HCT116 (cell line): ENCODE measurements at regions not wholly inside any gene's neighbourhood (a gene's known extent, or its start where the extent isn't known, plus 50 kb on each side); places are given as distances from the start of the nearest gene placed in this dataset.

Experiments used
- ATAC-seq: fragments of 200-7000 bp; cut with Tn5 transposase; 2 replicates; pipeline ENCODE4 v1.9.1; 2020; ENCODE audit warnings: mild to moderate bottlenecking, moderate library complexity
- BruUV-seq: library from RNA; stranded (reverse); fragments of 400-500 nt; replicated peaks from 2 replicates; lab custom pipeline; 2021; lab: Mats Ljungman, UMichigan
- CTCF ChIA-PET: fragments of 300-600 bp; sonication (Branson Sonifier 250); formaldehyde crosslinking; loops from one replicate; lab custom pipeline; 2021; ENCODE audit warnings: antibody characterized with exemption; lab: Charles Lee
- POLR2A ChIA-PET: fragments of 300-600, 350-600 bp; sonication (Branson Sonifier 250); formaldehyde crosslinking; loops from one replicate; lab custom pipeline; 2021; ENCODE audit warnings: antibody characterized with exemption; lab: Charles Lee
- RAD21 ChIA-PET, 2 experiments: fragments of 300-600 bp; sonication (Branson Sonifier 250); formaldehyde crosslinking; loops; one replicate each; lab custom pipeline; 2023; ENCODE audit warnings: low total read pairs in 2 of 2; ENCODE audit not compliant: uncharacterized antibody in 2 of 2, unreplicated experiment in 2 of 2, low non-redundant PET in 1 of 2; lab: Charles Lee
- DNase-seq: peaks from one replicate; pipeline ENCODE4 v3.0.0-alpha.2; 2010; ENCODE audit warnings: low read depth, low spot score
- H2AFZ ChIP-seq: fragments of 200-600 bp; shearing (Covaris generic), sonication (generic); 2 replicates; pipeline ENCODE4 v1.6.1; 2017; ENCODE audit warnings: low read depth, mixed run types, mixed read lengths, antibody characterized with exemption, low read length; ENCODE audit not compliant: poor library complexity, severe bottlenecking
- H3K27ac ChIP-seq: 2 replicates; pipeline ENCODE4 v1.5.1; 2012; ENCODE audit warnings: low read depth, low read length
- H3K27me3 ChIP-seq: fragments of 200-600 bp; sonication (generic); 2 replicates; pipeline ENCODE4 v1.6.1; 2016; ENCODE audit warnings: mixed run types, low read length, mixed read lengths; ENCODE audit not compliant: insufficient read depth
- H3K36me3 ChIP-seq, 2 experiments: fragments of 200-500 bp in 1 of 2; fragments of 200-600 bp in 1 of 2; sonication (Bioruptor generic) in 1 of 2; sonication (generic) in 1 of 2; 2 replicates each; pipeline versions ENCODE4 v1.5.1 to v1.6.1; 2014 to 2016; ENCODE audit warnings: low read length in 2 of 2, inconsistent platforms in 1 of 2, mixed read lengths in 1 of 2, mixed run types in 1 of 2; ENCODE audit not compliant: insufficient read depth in 2 of 2, control insufficient read depth in 1 of 2
- H3K4me1 ChIP-seq, 2 experiments: fragments of 200-600 bp in 1 of 2; sonication (generic) in 1 of 2; 2 replicates each; pipeline versions ENCODE4 v1.5.1 to v1.6.1; 2012 to 2017; ENCODE audit warnings: low read length in 2 of 2, inconsistent platforms in 1 of 2, mild to moderate bottlenecking in 1 of 2, mixed read lengths in 1 of 2, mixed run types in 1 of 2, moderate library complexity in 1 of 2; ENCODE audit not compliant: insufficient read depth in 2 of 2, control insufficient read depth in 1 of 2
- H3K4me2 ChIP-seq: fragments of 200-600 bp; sonication (generic); 2 replicates; pipeline ENCODE4 v1.6.1; 2017; ENCODE audit warnings: mixed run types, low read length, mixed read lengths
- H3K4me3 ChIP-seq, 2 experiments: fragments of 200-600 bp in 1 of 2; sonication (generic) in 1 of 2; replicated peaks in 1 of 2; 2 replicates each; pipeline ENCODE4 v1.5.1; 2011 to 2016; ENCODE audit warnings: low read length in 2 of 2, control low read depth in 1 of 2, low read depth in 1 of 2, mild to moderate bottlenecking in 1 of 2, mixed read lengths in 1 of 2, mixed run types in 1 of 2
- H3K79me2 ChIP-seq: fragments of 200-600 bp; sonication (generic); 2 replicates; pipeline ENCODE4 v1.6.1; 2017; ENCODE audit warnings: mild to moderate bottlenecking, mixed run types, low read length, moderate library complexity, mixed read lengths; ENCODE audit not compliant: insufficient read depth
- H3K9ac ChIP-seq: fragments of 200-600 bp; sonication (generic); 2 replicates; pipeline ENCODE4 v1.6.1; 2016; ENCODE audit warnings: low read length, mixed read lengths
- H3K9me2 ChIP-seq: fragments of 200-600 bp; sonication (generic), shearing (Covaris generic); 2 replicates; pipeline ENCODE4 v1.6.1; 2017; ENCODE audit warnings: mixed run types, mild to moderate bottlenecking, moderate library complexity; ENCODE audit not compliant: insufficient read depth
- H3K9me3 ChIP-seq, 2 experiments: fragments of 200-500 bp in 1 of 2; fragments of 200-600 bp in 1 of 2; sonication (Bioruptor generic) in 1 of 2; sonication (generic) in 1 of 2; 2 replicates each; pipeline ENCODE4 v1.6.1; 2014 to 2017; ENCODE audit warnings: low read length in 2 of 2, mixed read lengths in 2 of 2, inconsistent platforms in 1 of 2, low read depth in 1 of 2, mild to moderate bottlenecking in 1 of 2, mixed run types in 1 of 2, moderate library complexity in 1 of 2; ENCODE audit not compliant: control insufficient read depth in 1 of 2, insufficient read depth in 1 of 2
- H4K20me1 ChIP-seq: fragments of 200-600 bp; sonication (generic), shearing (Covaris generic); 2 replicates; pipeline ENCODE4 v1.6.1; 2017; ENCODE audit warnings: mixed run types, mild to moderate bottlenecking, moderate library complexity; ENCODE audit not compliant: insufficient read depth
- CTCF ChIP-seq, 3 experiments: fragments of 200-600 bp in 1 of 3; sonication (generic) in 1 of 3; IDR thresholded peaks in 2 of 3; conservative IDR thresholded peaks in 1 of 3; 2 replicates each; pipeline ENCODE4 v1.5.1; 2012 to 2017; ENCODE audit warnings: low read depth in 2 of 3, low read length in 2 of 3, antibody characterized with exemption in 1 of 3, borderline replicate concordance in 1 of 3, control low read depth in 1 of 3, mild to moderate bottlenecking in 1 of 3, mixed read lengths in 1 of 3, mixed run types in 1 of 3, moderate library complexity in 1 of 3; ENCODE audit not compliant: insufficient read depth in 1 of 3
- EZH2 ChIP-seq: fragments of 200-600 bp; sonication (generic); IDR thresholded peaks from 2 replicates; pipeline ENCODE4 v1.6.1; 2017; ENCODE audit warnings: antibody characterized with exemption, mixed run types
- EZH2phosphoT487 ChIP-seq: fragments of 200-600 bp; IDR thresholded peaks from 2 replicates; pipeline ENCODE4 v1.6.1; 2018; ENCODE audit warnings: antibody characterized with exemption, borderline replicate concordance
- JUND ChIP-seq: IDR thresholded peaks from 2 replicates; pipeline ENCODE4 v1.6.1; 2012
- MAX ChIP-seq: IDR thresholded peaks from 2 replicates; pipeline ENCODE4 v1.6.1; 2012
- POLR2AphosphoS5 ChIP-seq: IDR thresholded peaks from 2 replicates; pipeline ENCODE4 v1.6.1; 2011; ENCODE audit warnings: mild to moderate bottlenecking, low read depth, low read length, moderate library complexity
- RAD21 ChIP-seq: IDR thresholded peaks from 2 replicates; pipeline ENCODE4 v1.6.1; 2012; ENCODE audit warnings: low read depth, mild to moderate bottlenecking
- SIN3A ChIP-seq: IDR thresholded peaks from 2 replicates; pipeline ENCODE4 v1.6.1; 2012; ENCODE audit warnings: low read depth
- SRF ChIP-seq: IDR thresholded peaks from 2 replicates; pipeline ENCODE4 v1.6.1; 2012; ENCODE audit warnings: low read depth
- YY1 ChIP-seq: IDR thresholded peaks from 2 replicates; pipeline ENCODE4 v1.6.1; 2011; ENCODE audit warnings: low read length, low read depth, moderate library complexity, mild to moderate bottlenecking; ENCODE audit not compliant: insufficient replicate concordance; ENCODE audit errors: extremely low read depth
- ZBTB33 ChIP-seq: IDR thresholded peaks from 2 replicates; pipeline ENCODE4 v1.6.1; 2011; ENCODE audit warnings: mild to moderate bottlenecking, low read length, moderate library complexity; ENCODE audit not compliant: insufficient replicate concordance; ENCODE audit errors: extremely low read depth
- ZFX ChIP-seq: fragments of 450-650 bp; IDR thresholded peaks from 2 replicates; pipeline ENCODE4 v1.6.1; 2017
- intact Hi-C: fragments of 100-400 bp; cut with micrococcal nuclease; formaldehyde crosslinking; loops from 2 replicates; pipeline ENCODE4 v1.10.0; 2022

- no peaks in the 10 kb centered on the region for H3K9me3 ChIP-seq
- no peak overlapping the region for H3K27ac ChIP-seq
- no peaks in the 10 kb centered on the region for H3K27me3 ChIP-seq
- no TSS peak for BruUV-seq
- H3K9ac ChIP-seq: no peak overlapping the region
- H3K9me2 ChIP-seq: no peaks in the 10 kb centered on the region
- no peaks in the 10 kb centered on the region for H3K36me3 ChIP-seq
- CTCF ChIA-PET: no interaction called here
- no peaks in the 10 kb centered on the region for H4K20me1 ChIP-seq
- no peak for TF ChIP-seq RAD21
- no peak for TF ChIP-seq EZH2phosphoT487
- TF ChIP-seq MAX: no peak
- TF ChIP-seq CTCF (IDR thresholded peaks at IDR 0.05 in 2 of 3, conservative IDR thresholded peaks at IDR 0.05 in 1 of 3; ENCODE audit: borderline replicate concordance in 1 of 3, insufficient read depth in 1 of 3, low read depth in 2 of 3, low read length in 2 of 3): no peak
- TF ChIP-seq EZH2: no peak
- TF ChIP-seq POLR2AphosphoS5: no peak
- TF ChIP-seq JUND: no peak
- TF ChIP-seq ZBTB33: no peak
- TF ChIP-seq ZFX: no peak
- no peak for TF ChIP-seq SIN3A
- no peak for TF ChIP-seq SRF
- no peak for TF ChIP-seq YY1
- TF ChIP-seq, all 23 proteins: peak for 0
- no peak overlapping the region for H2AFZ ChIP-seq
- ChIA-PET RAD21 (no interaction called here), POLR2A (no interaction called here)
- intact Hi-C loops: no loop called here
- ATAC-seq (no peak), DNase-seq (no peak)
- no peaks in the 10 kb centered on the region for H3K4me1 ChIP-seq
- H3K4me3 ChIP-seq: no peak overlapping the region
- H3K79me2 ChIP-seq: no peaks in the 10 kb centered on the region
- H3K4me2 ChIP-seq: no peak overlapping the region
These were observed 77.1 kb downstream of the MGST1 start for GRCh38 chr12:16424531-16424930.
